ENCODE measurements at regions not wholly inside any gene's neighbourhood (a gene's known extent, or its start where the extent isn't known, plus 50 kb on each side); places are given as distances from the start of the nearest gene placed in this dataset.
"Not testable (repeated sequence)": the region's sequence is repeated elsewhere in the genome, so short reads cannot be mapped to it uniquely, and the experiment has no call there.

DNA sequence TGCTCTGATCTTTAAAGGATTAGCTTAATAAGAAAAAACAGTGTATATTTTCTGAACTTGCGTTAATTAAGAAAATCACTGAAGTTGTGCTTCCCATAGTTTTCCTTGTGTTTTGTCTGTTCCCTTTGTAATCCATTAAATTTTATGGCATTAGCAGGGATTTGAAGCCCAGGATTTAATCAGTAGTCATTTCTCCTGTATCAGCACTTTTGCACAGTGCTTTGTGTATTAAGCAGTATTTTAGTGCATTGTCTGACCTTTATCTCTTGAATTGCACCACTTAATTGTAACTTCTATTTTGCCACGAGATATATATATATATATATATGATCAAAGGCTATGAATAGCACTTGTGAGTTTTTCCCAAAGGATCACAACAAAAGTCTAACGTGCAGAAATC, 133.7 kb downstream of the S1PR1 start:
- no peaks in the 10 kb centered on the region for H3K27me3 ChIP-seq (ENCODE audit: insufficient read depth, low read length)
- H3K4me3 ChIP-seq (ENCODE audit: low read depth, low read length): no peak overlapping the region
- no peaks in the 10 kb centered on the region for H3K79me2 ChIP-seq (ENCODE audit: control insufficient read depth, insufficient read depth, low read length, unreplicated experiment)
- H3K4me1 ChIP-seq (ENCODE audit: control insufficient read depth, insufficient read depth, low read length, unreplicated experiment): peaks cover 18% of the 10 kb centered on the region
- H3K36me3 ChIP-seq (ENCODE audit: insufficient read depth, low read length): no peaks in the 10 kb centered on the region
- H3K27ac ChIP-seq (ENCODE audit: low read depth, low read length): no peak overlapping the region
- no peak overlapping the region for H2AFZ ChIP-seq (ENCODE audit: low read length, unreplicated experiment)

DNA sequence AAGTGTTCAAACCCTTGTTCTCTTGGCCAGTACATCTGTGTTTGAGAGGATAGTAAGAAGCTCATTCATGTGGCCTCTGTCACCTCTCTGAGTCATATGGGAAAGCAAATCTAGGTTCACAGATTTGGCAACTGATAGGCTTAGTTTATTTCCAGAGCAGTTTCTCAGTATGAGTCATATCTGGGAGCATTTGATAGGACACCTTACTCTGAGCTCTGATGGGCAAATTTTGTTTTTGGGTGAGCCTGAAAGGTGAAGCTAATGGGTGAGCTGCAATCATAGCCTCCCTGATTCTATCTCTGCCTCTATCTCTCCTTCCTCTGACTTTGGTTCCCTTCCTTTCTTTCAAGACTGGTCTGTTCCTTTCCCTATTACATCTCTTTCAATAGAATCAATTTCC, 134.4 kb downstream of the S1PR1 start:
- Histone ChIP-seq H3K4me3 (ENCODE audit: low read depth, low read length) (no peak overlapping the region), H3K27ac (ENCODE audit: low read depth, low read length) (no peak overlapping the region), H3K27me3 (ENCODE audit: insufficient read depth, low read length) (no peaks in the 10 kb centered on the region; the same call in 1 of the 2 replicates)

DNA sequence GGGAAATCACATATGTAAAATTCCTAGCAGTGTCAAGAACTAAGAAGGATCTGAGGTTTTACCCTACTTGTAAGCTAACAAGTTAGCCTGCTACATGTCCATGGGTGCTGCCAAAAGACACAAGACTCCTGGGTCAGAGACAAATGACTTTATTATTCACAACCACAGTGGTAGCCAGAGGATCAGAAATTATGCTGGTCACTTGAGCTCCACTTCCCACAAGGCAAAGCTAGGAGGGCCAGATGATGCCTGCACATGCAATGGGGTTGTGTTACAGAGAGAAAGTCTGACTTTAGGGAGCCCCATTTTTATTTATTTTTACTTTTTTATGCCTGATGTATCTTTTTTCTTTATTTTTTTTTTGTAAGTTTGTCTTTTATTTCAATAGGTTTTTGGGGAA, 136.8 kb downstream of the S1PR1 start:
- no peak overlapping the region for H3K4me3 ChIP-seq (ENCODE audit: low read depth, low read length)
- H3K27ac ChIP-seq (ENCODE audit: low read depth, low read length): no peak overlapping the region
- no peaks in the 10 kb centered on the region for H3K36me3 ChIP-seq (ENCODE audit: insufficient read depth, low read length)
- H3K27me3 ChIP-seq (ENCODE audit: insufficient read depth, low read length): peaks cover 21% of the 10 kb centered on the region
- peaks cover 9% of the 10 kb centered on the region for H3K4me1 ChIP-seq (ENCODE audit: control insufficient read depth, insufficient read depth, low read length, unreplicated experiment)
- H2AFZ ChIP-seq (ENCODE audit: low read length, unreplicated experiment): no peak overlapping the region
- no peaks in the 10 kb centered on the region for H3K79me2 ChIP-seq (ENCODE audit: control insufficient read depth, insufficient read depth, low read length, unreplicated experiment)

More for the DNA sequence above, 134.4 kb downstream of the S1PR1 start:
- Histone ChIP-seq H3K79me2 (ENCODE audit: control insufficient read depth, insufficient read depth, low read length, unreplicated experiment) (no peaks in the 10 kb centered on the region), H3K4me1 (ENCODE audit: control insufficient read depth, insufficient read depth, low read length, unreplicated experiment) (peaks cover 13% of the 10 kb centered on the region), H3K36me3 (ENCODE audit: insufficient read depth, low read length) (no peaks in the 10 kb centered on the region), H2AFZ (ENCODE audit: low read length, unreplicated experiment) (no peak overlapping the region)

DNA sequence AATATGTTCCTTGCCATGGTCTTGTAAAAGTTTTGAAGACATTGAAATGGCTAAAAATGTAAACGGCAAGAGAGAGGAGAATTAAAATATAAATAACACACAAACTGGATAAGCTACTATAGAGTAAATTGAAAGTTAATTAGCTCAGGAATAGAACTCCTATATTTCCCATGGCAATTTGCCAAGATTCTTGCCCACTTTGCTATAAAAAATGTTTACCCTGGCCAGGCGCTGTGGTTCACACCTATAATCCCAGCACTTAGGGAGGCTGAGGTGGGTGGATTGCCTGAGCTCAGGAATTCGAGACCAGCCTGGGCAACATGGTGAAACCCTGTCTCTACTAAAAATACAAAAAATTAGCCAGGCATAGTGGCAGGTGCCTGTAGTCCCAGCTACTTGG, 138.6 kb downstream of the S1PR1 start:
- H3K4me1 ChIP-seq (ENCODE audit: control insufficient read depth, insufficient read depth, low read length, unreplicated experiment); H3K79me2 ChIP-seq (ENCODE audit: control insufficient read depth, insufficient read depth, low read length, unreplicated experiment); H3K4me3 ChIP-seq (ENCODE audit: low read depth, low read length); H3K27ac ChIP-seq (ENCODE audit: low read depth, low read length); H3K36me3 ChIP-seq (ENCODE audit: insufficient read depth, low read length); H2AFZ ChIP-seq (ENCODE audit: low read length, unreplicated experiment): not testable (repeated sequence)
- peaks cover 39% of the 10 kb centered on the region for H3K27me3 ChIP-seq (ENCODE audit: insufficient read depth, low read length)

DNA sequence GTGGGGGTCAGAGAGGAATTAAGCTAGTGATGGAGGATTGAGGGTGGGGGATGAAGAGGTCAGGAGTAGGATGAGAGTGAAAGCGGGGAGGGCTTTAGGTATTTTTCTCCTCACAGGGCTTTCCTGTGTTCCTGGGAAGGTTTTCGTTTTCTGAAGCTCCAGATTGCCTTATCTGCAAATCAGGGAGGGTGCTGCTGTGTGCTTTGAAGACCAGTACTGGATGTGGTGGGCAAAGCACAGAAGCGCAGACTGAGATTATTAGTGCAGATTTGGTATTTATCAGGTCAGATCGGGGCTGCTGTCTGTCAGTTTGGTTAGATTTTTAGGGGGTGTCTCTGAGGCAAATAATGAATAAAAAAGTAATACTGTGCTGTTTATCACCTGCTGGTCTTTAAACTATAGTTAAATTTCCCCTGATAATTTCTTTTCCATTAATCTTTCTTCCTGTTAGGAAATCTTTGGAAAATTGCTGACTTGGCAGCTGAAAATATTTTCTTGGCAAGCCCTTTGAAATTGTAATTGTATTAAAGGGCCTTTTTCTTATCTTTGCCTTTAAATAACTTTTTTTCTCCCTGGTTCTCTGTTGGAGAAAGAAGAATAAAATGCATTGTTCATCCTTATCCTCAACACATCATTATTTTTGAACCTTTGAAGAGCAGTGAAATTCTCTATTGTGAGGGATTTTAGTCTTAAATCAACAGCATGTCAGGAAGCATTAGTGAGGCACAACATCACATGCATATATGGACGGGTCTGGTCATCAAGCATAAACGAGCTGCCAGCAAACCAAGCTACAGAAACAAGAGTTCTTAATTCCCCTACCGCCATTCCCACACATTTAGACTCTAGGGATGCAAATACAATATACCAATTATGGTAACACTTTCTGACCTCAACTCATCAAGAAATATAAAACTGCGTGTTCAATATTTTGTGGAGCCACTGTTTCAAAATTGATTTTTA, 139.6 kb downstream of the S1PR1 start:
- H2AFZ ChIP-seq (ENCODE audit: low read length, unreplicated experiment): no peak overlapping the region
- H3K79me2 ChIP-seq (ENCODE audit: control insufficient read depth, insufficient read depth, low read length, unreplicated experiment): no peaks in the 10 kb centered on the region
- no peak overlapping the region for H3K4me3 ChIP-seq (ENCODE audit: low read depth, low read length)
- peaks cover 49% of the 10 kb centered on the region for H3K27me3 ChIP-seq (ENCODE audit: insufficient read depth, low read length)
- no peaks in the 10 kb centered on the region for H3K36me3 ChIP-seq (ENCODE audit: insufficient read depth, low read length)
- H3K4me1 ChIP-seq (ENCODE audit: control insufficient read depth, insufficient read depth, low read length, unreplicated experiment): peaks cover 2% of the 10 kb centered on the region
- no peak overlapping the region for H3K27ac ChIP-seq (ENCODE audit: low read depth, low read length)

DNA sequence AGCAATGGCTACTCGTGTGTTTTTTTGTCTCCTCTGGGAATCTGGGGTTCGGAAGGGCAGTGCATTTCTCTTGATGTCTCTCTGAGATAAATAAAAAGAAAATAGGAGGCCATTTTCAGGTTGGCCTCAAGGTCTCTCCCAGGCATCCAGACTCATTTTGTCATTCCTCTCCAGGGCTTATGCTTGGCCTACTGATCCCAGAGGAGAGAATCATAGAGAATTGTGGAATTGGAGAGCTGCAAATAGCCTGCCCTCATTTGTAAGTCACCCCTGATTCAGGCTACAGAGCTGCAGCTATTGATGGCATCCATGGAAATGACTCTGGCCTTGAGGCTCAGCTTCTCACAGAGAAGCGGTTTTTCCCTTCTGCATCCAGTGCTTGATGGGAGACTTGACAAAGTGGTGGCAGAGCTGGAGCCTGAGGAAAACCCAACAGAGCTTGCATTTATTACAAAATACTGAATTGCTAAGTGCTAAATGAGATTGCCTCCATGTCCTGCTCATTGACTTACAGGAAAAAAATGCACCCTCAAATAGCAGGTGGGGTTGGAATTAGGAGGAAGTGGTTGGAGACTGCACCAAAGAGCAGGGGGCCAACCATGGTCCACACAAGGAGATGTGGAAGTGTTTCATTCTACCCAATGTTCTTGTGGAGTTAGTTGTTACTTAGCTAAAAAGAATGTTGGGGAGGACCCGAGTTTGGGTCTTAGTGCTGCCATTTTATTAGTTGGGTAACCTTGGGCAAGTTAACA, 140.4 kb downstream of the S1PR1 start:
- H3K4me3 ChIP-seq (ENCODE audit: low read depth, low read length): no peak overlapping the region
- H3K27me3 ChIP-seq (ENCODE audit: insufficient read depth, low read length): peaks cover 57% of the 10 kb centered on the region
- no peaks in the 10 kb centered on the region for H3K79me2 ChIP-seq (ENCODE audit: control insufficient read depth, insufficient read depth, low read length, unreplicated experiment)
- H3K36me3 ChIP-seq (ENCODE audit: insufficient read depth, low read length): no peaks in the 10 kb centered on the region
- H2AFZ ChIP-seq (ENCODE audit: low read length, unreplicated experiment): no peak overlapping the region
- H3K27ac ChIP-seq (ENCODE audit: low read depth, low read length): no peak overlapping the region
- no peaks in the 10 kb centered on the region for H3K4me1 ChIP-seq (ENCODE audit: control insufficient read depth, insufficient read depth, low read length, unreplicated experiment)

DNA sequence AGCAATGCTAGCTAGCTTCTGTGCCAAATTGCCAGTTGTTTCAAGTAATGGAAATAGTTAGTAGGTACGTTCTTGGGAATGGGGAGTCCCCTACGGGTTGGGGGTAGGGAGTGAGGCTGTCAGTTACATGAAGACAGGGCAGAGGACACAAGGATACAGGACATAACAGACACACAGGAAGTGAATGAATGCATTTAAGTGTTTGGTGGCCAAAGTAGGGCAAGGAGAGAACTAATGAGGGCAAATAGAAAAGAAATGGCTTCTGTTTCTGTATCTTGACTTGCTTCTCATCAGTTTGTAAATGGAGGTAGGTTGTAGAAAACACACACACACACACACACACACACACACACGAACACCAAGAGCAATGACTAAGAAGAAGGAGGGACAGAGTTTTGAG, 142.2 kb downstream of the S1PR1 start:
- no peaks in the 10 kb centered on the region for H3K79me2 ChIP-seq (ENCODE audit: control insufficient read depth, insufficient read depth, low read length, unreplicated experiment)
- peaks cover 75% of the 10 kb centered on the region for H3K27me3 ChIP-seq (ENCODE audit: insufficient read depth, low read length)
- no peak overlapping the region for H3K27ac ChIP-seq (ENCODE audit: low read depth, low read length)
- no peak overlapping the region for H2AFZ ChIP-seq (ENCODE audit: low read length, unreplicated experiment)
- H3K4me1 ChIP-seq (ENCODE audit: control insufficient read depth, insufficient read depth, low read length, unreplicated experiment): no peaks in the 10 kb centered on the region
- no peak overlapping the region for H3K4me3 ChIP-seq (ENCODE audit: low read depth, low read length)
- no peaks in the 10 kb centered on the region for H3K36me3 ChIP-seq (ENCODE audit: insufficient read depth, low read length)

DNA sequence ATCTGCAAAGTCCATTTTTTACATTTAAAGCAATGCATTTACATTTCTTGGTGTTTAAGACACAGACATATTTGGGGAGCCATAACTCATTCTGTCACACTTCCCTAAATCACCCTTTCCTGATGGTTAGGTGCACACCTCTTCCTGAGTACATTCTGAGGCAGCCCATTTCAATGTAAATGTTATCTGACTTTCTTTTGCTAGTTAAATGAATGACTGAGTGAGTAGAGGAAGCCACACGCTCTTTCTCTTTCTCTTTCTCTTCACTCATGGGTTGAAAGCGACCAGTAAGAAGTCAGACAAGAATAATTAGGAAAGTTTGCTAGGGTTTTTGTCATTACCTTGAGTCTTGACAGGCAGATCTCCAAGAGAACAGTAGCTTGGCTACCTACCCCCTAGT, 143.1 kb downstream of the S1PR1 start:
- H3K36me3 ChIP-seq (ENCODE audit: insufficient read depth, low read length): no peaks in the 10 kb centered on the region
- H3K79me2 ChIP-seq (ENCODE audit: control insufficient read depth, insufficient read depth, low read length, unreplicated experiment): no peaks in the 10 kb centered on the region
- H3K4me3 ChIP-seq (ENCODE audit: low read depth, low read length): no peak overlapping the region
- no peak overlapping the region for H2AFZ ChIP-seq (ENCODE audit: low read length, unreplicated experiment)
- no peaks in the 10 kb centered on the region for H3K4me1 ChIP-seq (ENCODE audit: control insufficient read depth, insufficient read depth, low read length, unreplicated experiment)
- H3K27ac ChIP-seq (ENCODE audit: low read depth, low read length): no peak overlapping the region
- H3K27me3 ChIP-seq (ENCODE audit: insufficient read depth, low read length): peaks cover 77% of the 10 kb centered on the region

DNA sequence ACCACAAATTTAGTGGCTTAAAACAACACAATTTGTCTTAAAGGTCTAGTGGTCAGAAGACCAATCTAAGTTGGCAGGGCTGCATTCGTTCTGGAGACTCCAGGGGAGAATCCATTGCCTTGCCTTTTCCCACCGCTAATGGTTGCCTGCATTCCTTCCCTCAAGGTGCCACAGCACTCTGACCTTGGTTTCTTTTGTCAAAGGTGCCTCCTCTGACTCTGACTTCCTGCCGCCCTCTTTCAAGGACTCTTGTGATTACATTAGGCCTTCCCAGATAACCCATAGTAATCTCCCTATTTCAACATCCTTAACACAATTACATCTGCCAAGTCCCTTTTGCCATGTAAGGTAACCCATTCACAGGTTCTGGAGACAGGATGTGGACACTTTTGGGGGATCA, 145.3 kb downstream of the S1PR1 start:
- Histone ChIP-seq H3K36me3 (ENCODE audit: insufficient read depth, low read length) (no peaks in the 10 kb centered on the region), H3K27me3 (ENCODE audit: insufficient read depth, low read length) (peaks cover 80% of the 10 kb centered on the region), H3K79me2 (ENCODE audit: control insufficient read depth, insufficient read depth, low read length, unreplicated experiment) (no peaks in the 10 kb centered on the region), H2AFZ (ENCODE audit: low read length, unreplicated experiment) (no peak overlapping the region), H3K4me3 (ENCODE audit: low read depth, low read length) (no peak overlapping the region), H3K27ac (ENCODE audit: low read depth, low read length) (no peak overlapping the region), H3K4me1 (ENCODE audit: control insufficient read depth, insufficient read depth, low read length, unreplicated experiment) (no peaks in the 10 kb centered on the region)

DNA sequence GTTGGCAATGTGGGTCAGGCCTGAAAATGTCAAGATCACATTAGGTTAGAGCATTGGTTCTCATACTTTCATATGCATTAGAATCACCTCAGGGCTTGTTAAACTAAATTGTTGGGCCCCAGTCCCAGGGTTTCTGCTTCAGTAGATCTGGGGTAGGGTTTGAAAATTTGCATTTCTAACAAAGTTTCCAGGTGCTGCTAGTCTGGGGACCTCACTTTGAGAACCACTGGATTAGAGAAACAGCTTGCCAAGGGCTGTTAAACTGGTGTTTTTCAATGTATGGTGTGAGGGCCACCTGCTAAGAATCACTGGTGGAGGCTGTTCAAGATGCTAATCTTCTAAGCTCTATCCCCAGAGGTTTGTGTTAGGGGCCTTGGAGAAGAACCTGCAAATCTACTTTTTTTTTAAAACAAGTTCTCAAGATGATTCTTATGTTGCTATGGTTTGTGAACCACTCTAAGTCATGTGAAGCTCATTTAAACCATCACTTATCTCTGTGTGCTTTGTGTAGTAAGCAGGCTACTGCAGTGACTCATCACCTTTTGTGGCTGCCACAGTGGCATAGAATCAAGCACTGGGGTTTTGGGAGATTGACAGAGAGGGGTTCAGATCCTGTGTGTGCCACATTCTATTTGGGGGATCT, 152.2 kb downstream of the S1PR1 start:
- H3K27me3 ChIP-seq (ENCODE audit: insufficient read depth, low read length): peaks cover 41% of the 10 kb centered on the region
- H3K4me3 ChIP-seq (ENCODE audit: low read depth, low read length): no peak overlapping the region
- no peaks in the 10 kb centered on the region for H3K36me3 ChIP-seq (ENCODE audit: insufficient read depth, low read length)
- H2AFZ ChIP-seq (ENCODE audit: low read length, unreplicated experiment): no peak overlapping the region
- H3K27ac ChIP-seq (ENCODE audit: low read depth, low read length): no peak overlapping the region
- no peaks in the 10 kb centered on the region for H3K79me2 ChIP-seq (ENCODE audit: control insufficient read depth, insufficient read depth, low read length, unreplicated experiment)
- no peaks in the 10 kb centered on the region for H3K4me1 ChIP-seq (ENCODE audit: control insufficient read depth, insufficient read depth, low read length, unreplicated experiment)
